H9 (cell line): ENCODE measurements at regions not wholly inside any gene's neighbourhood (a gene's known extent, or its start where the extent isn't known, plus 50 kb on each side); places are given as distances from the start of the nearest gene placed in this dataset.

Experiments used
- DNase-seq: peaks from one replicate; pipeline ENCODE4 v3.0.0-alpha.2; 2017
- H2AFZ ChIP-seq: one replicate; pipeline ENCODE4 v1.6.1; 2013; ENCODE audit warnings: mild to moderate bottlenecking, low read length, control low read depth, moderate library complexity
- H2AK5ac ChIP-seq: 2 replicates; pipeline ENCODE4 v1.6.1; 2013; ENCODE audit warnings: low read length, control low read depth, mixed read lengths; ENCODE audit not compliant: insufficient read length
- H2BK120ac ChIP-seq: one replicate; pipeline ENCODE4 v1.6.1; 2013; ENCODE audit warnings: low read depth, mild to moderate bottlenecking, low read length, control low read depth, inconsistent platforms; ENCODE audit not compliant: poor library complexity, severe bottlenecking
- H2BK12ac ChIP-seq: 2 replicates; pipeline ENCODE4 v1.6.1; 2013; ENCODE audit warnings: low read length, control low read depth, mixed read lengths, low read depth; ENCODE audit not compliant: insufficient read length
- H2BK15ac ChIP-seq: 2 replicates; pipeline ENCODE4 v1.6.1; 2013; ENCODE audit warnings: low read depth, low read length, control low read depth
- H2BK20ac ChIP-seq: one replicate; pipeline ENCODE4 v1.6.1; 2013; ENCODE audit warnings: low read depth, mild to moderate bottlenecking, low read length, control low read depth, inconsistent platforms; ENCODE audit not compliant: poor library complexity, severe bottlenecking
- H2BK5ac ChIP-seq: 2 replicates; pipeline ENCODE4 v1.6.1; 2013; ENCODE audit warnings: low read length, control low read depth, mixed read lengths; ENCODE audit not compliant: insufficient read length
- H3K14ac ChIP-seq: 2 replicates; pipeline ENCODE4 v1.6.1; 2013; ENCODE audit warnings: low read length, control low read depth; ENCODE audit not compliant: insufficient read depth
- H3K18ac ChIP-seq: 2 replicates; pipeline ENCODE4 v1.6.1; 2013; ENCODE audit warnings: low read depth, mild to moderate bottlenecking, mixed read lengths, low read length, control low read depth; ENCODE audit not compliant: insufficient read length
- H3K23ac ChIP-seq: 2 replicates; pipeline ENCODE4 v1.6.1; 2013; ENCODE audit warnings: low read length, control low read depth, mixed read lengths, low read depth; ENCODE audit not compliant: insufficient read length
- H3K23me2 ChIP-seq: 2 replicates; pipeline ENCODE4 v1.6.1; 2013; ENCODE audit warnings: low read depth, mild to moderate bottlenecking, mixed read lengths, low read length, control low read depth; ENCODE audit not compliant: insufficient read length, poor library complexity, severe bottlenecking
- H3K27ac ChIP-seq: 2 replicates; pipeline ENCODE4 v1.5.1; 2013; ENCODE audit warnings: low read length, control low read depth, mixed read lengths, low read depth; ENCODE audit not compliant: insufficient read length
- H3K27me3 ChIP-seq: 2 replicates; pipeline ENCODE4 v1.6.1; 2013; ENCODE audit warnings: low read length, control low read depth, inconsistent platforms; ENCODE audit not compliant: insufficient read depth
- H3K4ac ChIP-seq: 2 replicates; pipeline ENCODE4 v1.6.1; 2013; ENCODE audit warnings: low read depth, mild to moderate bottlenecking, control low read depth, inconsistent platforms, low read length, moderate library complexity
- H3K4me1 ChIP-seq: 2 replicates; pipeline ENCODE4 v1.6.1; 2013; ENCODE audit warnings: low read length, control low read depth, inconsistent platforms; ENCODE audit not compliant: insufficient read depth
- H3K4me2 ChIP-seq: 2 replicates; pipeline ENCODE4 v1.6.1; 2013; ENCODE audit warnings: low read length, control low read depth, mixed read lengths; ENCODE audit not compliant: insufficient read length, insufficient read depth
- H3K56ac ChIP-seq: 2 replicates; pipeline ENCODE4 v1.6.1; 2013; ENCODE audit warnings: low read depth, mild to moderate bottlenecking, mixed read lengths, low read length, control low read depth; ENCODE audit not compliant: insufficient read length
- H3K79me1 ChIP-seq: 2 replicates; pipeline ENCODE4 v1.6.1; 2013; ENCODE audit warnings: low read depth, mild to moderate bottlenecking, moderate library complexity, low read length, control low read depth, inconsistent platforms; ENCODE audit not compliant: insufficient read depth, poor library complexity, severe bottlenecking
- H3K79me2 ChIP-seq: 2 replicates; pipeline ENCODE4 v1.6.1; 2013; ENCODE audit warnings: low read length, control low read depth, inconsistent platforms; ENCODE audit not compliant: insufficient read depth
- H3K9ac ChIP-seq: 2 replicates; pipeline ENCODE4 v1.6.1; 2013; ENCODE audit warnings: low read length, control low read depth, mixed read lengths; ENCODE audit not compliant: insufficient read length; ENCODE audit errors: extremely low read depth
- H3K9me3 ChIP-seq: one replicate; pipeline ENCODE4 v1.6.1; 2013; ENCODE audit warnings: low read depth, low read length, inconsistent platforms; ENCODE audit not compliant: control insufficient read depth
- H3T11ph ChIP-seq: one replicate; pipeline ENCODE4 v1.6.1; 2013; ENCODE audit warnings: mild to moderate bottlenecking, low read length, control low read depth, inconsistent platforms
- H4K20me1 ChIP-seq: one replicate; pipeline ENCODE4 v1.6.1; 2013; ENCODE audit not compliant: control insufficient read depth, insufficient read length, insufficient read depth
- H4K5ac ChIP-seq: 2 replicates; pipeline ENCODE4 v1.6.1; 2013; ENCODE audit warnings: low read depth, mild to moderate bottlenecking, mixed read lengths, low read length, control low read depth; ENCODE audit not compliant: insufficient read length
- H4K8ac ChIP-seq: replicated peaks from 2 replicates; pipeline ENCODE4 v1.6.1; 2013; ENCODE audit warnings: low read length, control low read depth, mixed read lengths, low read depth; ENCODE audit not compliant: insufficient read length
- H4K91ac ChIP-seq: 2 replicates; pipeline ENCODE4 v1.6.1; 2013; ENCODE audit warnings: low read depth, mild to moderate bottlenecking, moderate library complexity, mixed read lengths, low read length, control low read depth; ENCODE audit not compliant: insufficient read length
- H3K27ac Mint-ChIP-seq, 3 experiments: 2 replicates in 2 of 3; 3 replicates in 1 of 3; pipeline ENCODE4 v1.8.0; 2020 to 2021; ENCODE audit warnings: mixed read lengths in 3 of 3, mild to moderate bottlenecking in 1 of 3, moderate library complexity in 1 of 3
- H3K27me3 Mint-ChIP-seq: 2 replicates; pipeline ENCODE4 v1.8.0; 2021; ENCODE audit warnings: low read depth, mild to moderate bottlenecking, moderate library complexity, mixed read lengths
- H3K36me3 Mint-ChIP-seq, 3 experiments: 2 replicates in 2 of 3; 3 replicates in 1 of 3; pipeline ENCODE4 v1.8.0; 2020 to 2021; ENCODE audit warnings: low read depth in 3 of 3, mixed read lengths in 3 of 3; ENCODE audit not compliant: insufficient read depth in 1 of 3
- H3K4me1 Mint-ChIP-seq, 2 experiments: 2 replicates each; pipeline ENCODE4 v1.8.0; 2020; ENCODE audit warnings: mixed read lengths in 2 of 2
- H3K4me3 Mint-ChIP-seq, 2 experiments: 2 replicates in 1 of 2; 3 replicates in 1 of 2; pipeline ENCODE4 v1.8.0; 2020 to 2021; ENCODE audit warnings: mild to moderate bottlenecking in 2 of 2, mixed read lengths in 2 of 2, moderate library complexity in 1 of 2
- H3K9me3 Mint-ChIP-seq, 2 experiments: 2 replicates in 1 of 2; 3 replicates in 1 of 2; pipeline ENCODE4 v1.8.0; 2020; ENCODE audit warnings: mild to moderate bottlenecking in 2 of 2, mixed read lengths in 2 of 2, moderate library complexity in 1 of 2
- TF ChIP-seq, protein P1 (sequence below): fragments of 200-600 bp; sonication (generic); conservative IDR thresholded peaks from 3 replicates; pipeline ENCODE4 v1.8.0; 2021; ENCODE audit warnings: antibody characterized with exemption, mild to moderate bottlenecking

DNA sequence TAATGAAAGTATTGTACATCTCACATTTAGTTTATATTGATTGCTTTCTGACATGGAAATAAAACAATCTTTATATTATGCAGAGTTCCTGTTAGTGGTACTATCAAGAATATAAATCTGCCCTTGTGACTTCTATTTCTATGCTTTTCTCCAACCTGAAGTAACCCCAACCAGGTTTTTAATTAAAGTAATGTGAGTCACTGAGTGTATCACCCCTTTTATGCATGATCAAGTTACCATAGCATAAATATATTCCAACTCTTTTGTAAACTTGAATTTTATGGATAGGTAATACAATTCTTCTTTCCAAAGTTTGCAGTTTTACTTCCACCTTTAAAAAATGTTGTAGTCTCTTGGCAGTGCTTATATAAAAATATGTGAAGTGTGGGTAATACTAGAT lies 532.3 kb downstream of the USP25 start:
- Histone ChIP-seq H3K4me1 (no peaks in the 10 kb centered on the region), H3T11ph (no peak overlapping the region), H3K4me2 (no peak overlapping the region), H3K23me2 (no peaks in the 10 kb centered on the region), H2AK5ac (no peak overlapping the region), H3K27ac (no peak overlapping the region), H3K18ac (no peak overlapping the region), H4K91ac (no peak overlapping the region), H3K9me3 (no peaks in the 10 kb centered on the region), H3K14ac (no peak overlapping the region), H3K27me3 (no peaks in the 10 kb centered on the region), H2BK12ac (no peak overlapping the region), H3K9ac (no peak overlapping the region), H3K79me1 (no peaks in the 10 kb centered on the region), H3K23ac (no peak overlapping the region), H3K4ac (no peak overlapping the region), H2BK5ac (no peak overlapping the region), H3K56ac (no peak overlapping the region), H2BK20ac (no peak overlapping the region), H4K5ac (no peak overlapping the region), H4K20me1 (no peaks in the 10 kb centered on the region), H3K79me2 (no peaks in the 10 kb centered on the region), H4K8ac (no peak overlapping the region), H2BK15ac (no peak overlapping the region), H2BK120ac (no peak overlapping the region), H2AFZ (no peak overlapping the region)
- Mint-ChIP-seq H3K9me3 (no peaks in the 10 kb centered on the region), H3K36me3 (no peaks in the 10 kb centered on the region), H3K4me3 (no peak overlapping the region), H3K27me3 (no peaks in the 10 kb centered on the region), H3K4me1 (no peaks in the 10 kb centered on the region), H3K27ac (no peak overlapping the region)
- DNase-seq: no peak
- TF ChIP-seq, protein P1, sequence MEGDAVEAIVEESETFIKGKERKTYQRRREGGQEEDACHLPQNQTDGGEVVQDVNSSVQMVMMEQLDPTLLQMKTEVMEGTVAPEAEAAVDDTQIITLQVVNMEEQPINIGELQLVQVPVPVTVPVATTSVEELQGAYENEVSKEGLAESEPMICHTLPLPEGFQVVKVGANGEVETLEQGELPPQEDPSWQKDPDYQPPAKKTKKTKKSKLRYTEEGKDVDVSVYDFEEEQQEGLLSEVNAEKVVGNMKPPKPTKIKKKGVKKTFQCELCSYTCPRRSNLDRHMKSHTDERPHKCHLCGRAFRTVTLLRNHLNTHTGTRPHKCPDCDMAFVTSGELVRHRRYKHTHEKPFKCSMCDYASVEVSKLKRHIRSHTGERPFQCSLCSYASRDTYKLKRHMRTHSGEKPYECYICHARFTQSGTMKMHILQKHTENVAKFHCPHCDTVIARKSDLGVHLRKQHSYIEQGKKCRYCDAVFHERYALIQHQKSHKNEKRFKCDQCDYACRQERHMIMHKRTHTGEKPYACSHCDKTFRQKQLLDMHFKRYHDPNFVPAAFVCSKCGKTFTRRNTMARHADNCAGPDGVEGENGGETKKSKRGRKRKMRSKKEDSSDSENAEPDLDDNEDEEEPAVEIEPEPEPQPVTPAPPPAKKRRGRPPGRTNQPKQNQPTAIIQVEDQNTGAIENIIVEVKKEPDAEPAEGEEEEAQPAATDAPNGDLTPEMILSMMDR: no peak
